ENCODE measurements at regions not wholly inside any gene's neighbourhood (a gene's known extent, or its start where the extent isn't known, plus 50 kb on each side); places are given as distances from the start of the nearest gene placed in this dataset.
A peak's percentile ranks its signal among the peaks of the same experiment; 100 is the strongest.

DNA sequence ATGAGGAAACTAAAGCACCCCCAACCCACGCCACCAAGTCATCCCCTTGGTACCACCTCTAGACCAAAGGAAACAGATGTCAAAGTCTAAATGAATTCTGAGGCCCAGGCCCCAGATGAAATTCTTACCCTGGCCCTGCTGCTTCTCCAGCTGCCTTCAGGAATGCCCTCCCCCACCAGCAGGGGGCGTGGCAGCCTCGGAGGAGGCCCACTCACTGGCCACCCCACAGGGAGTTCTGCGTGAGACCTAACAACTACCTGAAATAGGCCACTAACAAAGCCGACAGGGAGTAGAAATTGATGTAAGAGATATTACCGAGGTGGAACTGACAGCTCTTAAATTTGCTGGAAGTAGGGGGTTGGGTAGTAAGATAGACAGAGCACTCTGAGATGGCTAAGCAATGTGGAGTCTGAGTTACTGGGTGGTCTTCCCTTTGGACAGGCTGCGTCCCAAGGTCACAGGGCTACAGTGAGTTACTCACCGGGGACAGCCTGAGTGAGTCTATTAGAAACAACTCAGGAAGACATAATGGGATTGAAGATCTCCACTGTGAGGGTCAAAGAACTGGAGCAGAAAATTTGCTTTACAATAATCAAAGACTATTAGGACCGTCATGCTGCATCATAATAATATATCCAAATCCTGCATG is 240.7 kb downstream of the SHOX2 start:
- Histone ChIP-seq H3K27ac (replicated peaks in 1 of 4) (no peak overlapping the region), H3K9me3 (no peaks in the 10 kb centered on the region), H3K4me3 (no peak overlapping the region), H3K27me3 (no peaks in the 10 kb centered on the region), H3K36me3 (no peaks in the 10 kb centered on the region), H3K4me1 (peaks cover 0 to 15% (median 0%) of the 10 kb centered on the region in 4 donors)
- no peak for DNase-seq (ENCODE audit: extremely low spot score)
- WGBS: 77% methylated on average over 6 of the region's 9 CpGs
- TF ChIP-seq, protein P1, sequence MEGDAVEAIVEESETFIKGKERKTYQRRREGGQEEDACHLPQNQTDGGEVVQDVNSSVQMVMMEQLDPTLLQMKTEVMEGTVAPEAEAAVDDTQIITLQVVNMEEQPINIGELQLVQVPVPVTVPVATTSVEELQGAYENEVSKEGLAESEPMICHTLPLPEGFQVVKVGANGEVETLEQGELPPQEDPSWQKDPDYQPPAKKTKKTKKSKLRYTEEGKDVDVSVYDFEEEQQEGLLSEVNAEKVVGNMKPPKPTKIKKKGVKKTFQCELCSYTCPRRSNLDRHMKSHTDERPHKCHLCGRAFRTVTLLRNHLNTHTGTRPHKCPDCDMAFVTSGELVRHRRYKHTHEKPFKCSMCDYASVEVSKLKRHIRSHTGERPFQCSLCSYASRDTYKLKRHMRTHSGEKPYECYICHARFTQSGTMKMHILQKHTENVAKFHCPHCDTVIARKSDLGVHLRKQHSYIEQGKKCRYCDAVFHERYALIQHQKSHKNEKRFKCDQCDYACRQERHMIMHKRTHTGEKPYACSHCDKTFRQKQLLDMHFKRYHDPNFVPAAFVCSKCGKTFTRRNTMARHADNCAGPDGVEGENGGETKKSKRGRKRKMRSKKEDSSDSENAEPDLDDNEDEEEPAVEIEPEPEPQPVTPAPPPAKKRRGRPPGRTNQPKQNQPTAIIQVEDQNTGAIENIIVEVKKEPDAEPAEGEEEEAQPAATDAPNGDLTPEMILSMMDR (IDR thresholded peaks at IDR 0.05): peak in 2 of 3 experiments; percentile 9 to 23
- TF ChIP-seq POLR2AphosphoS5 (IDR thresholded peaks at IDR 0.05): no peak
- intact Hi-C loops (cut with DNase I): no loop called here

GRCh38 chr3:157861076-157861765 is 245.0 kb downstream of the SHOX2 start:
- Histone ChIP-seq H3K27ac (replicated peaks in 1 of 4) (no peak overlapping the region), H3K9me3 (no peaks in the 10 kb centered on the region), H3K4me3 (no peak overlapping the region), H3K27me3 (no peaks in the 10 kb centered on the region), H3K4me1 (no peaks in the 10 kb centered on the region), H3K36me3 (no peaks in the 10 kb centered on the region)
- WGBS: 58% methylated on average over 4 of the region's 4 CpGs
- no peak for DNase-seq (ENCODE audit: extremely low spot score)
- TF ChIP-seq EP300 (IDR thresholded peaks at IDR 0.05) (no peak), POLR2AphosphoS5 (IDR thresholded peaks at IDR 0.05) (no peak), POLR2A (IDR thresholded peaks at IDR 0.05; ENCODE audit: low read depth) (no peak)
- TF ChIP-seq, protein P1 (IDR thresholded peaks at IDR 0.05): no peak
- intact Hi-C loops (cut with DNase I): no loop called here

DNA sequence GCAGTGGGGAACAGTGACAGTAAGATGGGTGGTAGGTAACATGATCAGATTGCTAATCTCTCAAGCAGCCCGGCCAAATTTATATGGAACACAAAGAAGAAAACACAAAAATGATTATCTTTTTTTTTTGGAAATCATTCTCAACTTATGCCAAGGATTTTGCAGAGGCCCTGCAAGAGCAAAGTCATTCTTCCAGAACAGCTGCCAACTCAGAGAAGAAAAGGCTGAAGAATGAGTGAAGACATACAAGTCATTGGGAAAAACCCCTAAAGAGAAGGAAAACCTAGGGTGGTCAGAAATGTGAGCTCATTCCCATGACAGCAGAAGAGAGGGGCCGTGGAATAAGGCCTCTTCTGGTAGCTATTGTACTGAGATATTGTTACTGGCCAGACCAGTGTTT is 246.7 kb downstream of the SHOX2 start:
- no peak for TF ChIP-seq POLR2A (IDR thresholded peaks at IDR 0.05; ENCODE audit: low read depth)
- TF ChIP-seq, protein P1 (IDR thresholded peaks at IDR 0.05): no peak
- no peak for TF ChIP-seq EP300 (IDR thresholded peaks at IDR 0.05)
- no peak for TF ChIP-seq POLR2AphosphoS5 (IDR thresholded peaks at IDR 0.05)
- whole genome bisulfite sequencing: 81% methylated on average over 2 of the region's 2 CpGs
- H3K27me3 ChIP-seq: no peaks in the 10 kb centered on the region
- H3K27ac ChIP-seq (replicated peaks in 1 of 4): no peak overlapping the region
- intact Hi-C loops (cut with DNase I): no loop called here
- no peaks in the 10 kb centered on the region for H3K36me3 ChIP-seq
- H3K9me3 ChIP-seq: no peaks in the 10 kb centered on the region
- no peak for DNase-seq (ENCODE audit: extremely low spot score)
- H3K4me3 ChIP-seq: no peak overlapping the region
- H3K4me1 ChIP-seq: no peaks in the 10 kb centered on the region

DNA sequence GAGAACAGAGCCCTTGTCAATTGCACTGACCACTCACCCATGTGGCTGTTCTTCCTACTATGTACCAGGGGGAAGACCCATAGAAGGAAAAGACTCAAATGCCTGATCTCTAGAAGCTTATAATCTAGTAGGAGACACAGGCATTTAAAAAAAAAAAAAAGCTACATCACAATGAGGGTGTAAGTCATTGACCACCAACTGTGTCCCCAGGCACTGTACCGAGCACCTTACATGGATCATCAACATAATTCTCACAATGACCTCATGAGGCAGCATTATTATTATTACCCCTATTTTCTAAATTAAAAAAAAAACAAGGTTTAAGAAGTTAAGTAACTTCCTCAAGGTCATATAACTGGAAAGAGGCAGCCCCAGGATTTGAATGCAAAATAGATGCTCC is 247.4 kb downstream of the SHOX2 start:
- intact Hi-C loops (cut with DNase I): no loop called here
- Histone ChIP-seq H3K4me1 (no peaks in the 10 kb centered on the region), H3K9me3 (no peaks in the 10 kb centered on the region), H3K36me3 (no peaks in the 10 kb centered on the region), H3K27me3 (no peaks in the 10 kb centered on the region), H3K27ac (replicated peaks in 1 of 4) (no peak overlapping the region), H3K4me3 (no peak overlapping the region)
- no peak for DNase-seq (ENCODE audit: extremely low spot score)
- TF ChIP-seq EP300 (IDR thresholded peaks at IDR 0.05): no peak
- TF ChIP-seq, protein P1 (IDR thresholded peaks at IDR 0.05): no peak
- no peak for TF ChIP-seq POLR2A (IDR thresholded peaks at IDR 0.05; ENCODE audit: low read depth)
- no peak for TF ChIP-seq POLR2AphosphoS5 (IDR thresholded peaks at IDR 0.05)
- 88% methylated on average over 1 of the region's 1 CpG for WGBS
